ENCODE measurements at regions not wholly inside any gene's neighbourhood (a gene's known extent, or its start where the extent isn't known, plus 50 kb on each side); places are given as distances from the start of the nearest gene placed in this dataset.

- Histone ChIP-seq H3K79me2 (ENCODE audit: insufficient read depth, low read length) (no peaks in the 10 kb centered on the region), H3K27me3 (ENCODE audit: control insufficient read depth in 1 of 2, insufficient read depth in 2 of 2, low read length in 2 of 2) (no peaks in the 10 kb centered on the region), H4K20me1 (ENCODE audit: insufficient read depth, low read length) (no peaks in the 10 kb centered on the region), H3K4me1 (ENCODE audit: insufficient read depth, low read length) (peaks cover 56% of the 10 kb centered on the region), H3K9ac (ENCODE audit: insufficient read depth, low read depth, low read length) (no peak overlapping the region), H2AFZ (ENCODE audit: low read length) (no peak overlapping the region), H3K36me3 (replicated peaks in 1 of 2; ENCODE audit: control insufficient read depth in 1 of 2, insufficient read depth in 2 of 2, low read length in 2 of 2) (no peaks in the 10 kb centered on the region), H3K27ac (ENCODE audit: extremely low read length, insufficient read depth, low read length) (no peak overlapping the region), H3K4me2 (ENCODE audit: low read depth, low read length) (no peak overlapping the region), H3K9me3 (ENCODE audit: low read length) (no peaks in the 10 kb centered on the region), H3K4me3 (replicated peaks in 1 of 3; ENCODE audit: insufficient read depth in 1 of 3, low read depth in 2 of 3, low read length in 3 of 3) (no peak overlapping the region)
- no peak for ATAC-seq
- ChIA-PET CTCF (ENCODE audit: low intra/inter-chr PET ratio, low total read pairs) (no interaction called here), POLR2A (no interaction called here)
- DNase-seq (ENCODE audit: low spot score): no peak
- in situ Hi-C loops (cut with HindIII; ENCODE audit: extremely low pct_ligation_motif_present, low pct_unique_long_range_greater_than_20kb) (no loop called here), intact Hi-C loops (cut with micrococcal nuclease; ENCODE audit: unreplicated experiment) (no loop called here)
- FAIRE-seq: no peak
- 97% methylated on average over 10 of the region's 10 CpGs for WGBS (ENCODE audit: low lambda C conversion rate)
- no peak for TF ChIP-seq ZNF792 (CRISPR knock-in tag; IDR thresholded peaks at IDR 0.05)
- TF ChIP-seq NR0B2 (CRISPR knock-in tag; IDR thresholded peaks at IDR 0.05): no peak
- TF ChIP-seq ZNF558 (CRISPR knock-in tag; IDR thresholded peaks at IDR 0.05; ENCODE audit: borderline replicate concordance): no peak
- no peak for TF ChIP-seq MEIS1 (CRISPR knock-in tag; IDR thresholded peaks at IDR 0.05; ENCODE audit: borderline replicate concordance)
- TF ChIP-seq ISL2 (CRISPR knock-in tag; IDR thresholded peaks at IDR 0.05): no peak
- no peak for TF ChIP-seq SCMH1 (CRISPR knock-in tag; IDR thresholded peaks at IDR 0.05; ENCODE audit: borderline replicate concordance)
- TF ChIP-seq GPBP1L1 (CRISPR knock-in tag; IDR thresholded peaks at IDR 0.05): no peak
- TF ChIP-seq ZNF776 (CRISPR knock-in tag; IDR thresholded peaks at IDR 0.05): no peak
- TF ChIP-seq ATF1 (CRISPR knock-in tag; IDR thresholded peaks at IDR 0.05): no peak
- TF ChIP-seq ZKSCAN8 (CRISPR knock-in tag; IDR thresholded peaks at IDR 0.05; ENCODE audit: borderline replicate concordance): no peak
- TF ChIP-seq ZBTB7B (CRISPR knock-in tag; IDR thresholded peaks at IDR 0.05): no peak
- no peak for TF ChIP-seq TERF1 (CRISPR knock-in tag; IDR thresholded peaks at IDR 0.05)
- TF ChIP-seq ZFP41 (CRISPR knock-in tag; IDR thresholded peaks at IDR 0.05; ENCODE audit: borderline replicate concordance): no peak
- no TSS peak for BruUV-seq (replicated peaks)
These were observed 72.0 kb upstream of the AFDN start for GRCh38 chr6:167754691-167755090.
